CD4-positive, alpha-beta T cell (primary cell): ENCODE measurements at regions not wholly inside any gene's neighbourhood (a gene's known extent, or its start where the extent isn't known, plus 50 kb on each side); places are given as distances from the start of the nearest gene placed in this dataset.

Experiments
- ATAC-seq: fragments of 200-7000 bp; cut with Tn5 transposase; one replicate; pipeline ENCODE4 v1.10.0; 2022; ENCODE audit warnings: mild to moderate bottlenecking; ENCODE audit not compliant: poor library complexity
- CTCF ChIA-PET: fragments of 350-600 bp; sonication (Branson Sonifier 250); formaldehyde crosslinking; loops from one replicate; lab custom pipeline; 2021; ENCODE audit warnings: antibody characterized with exemption, inconsistent platforms; lab: Charles Lee
- POLR2A ChIA-PET: fragments of 350-600 bp; sonication (Branson Sonifier 250); formaldehyde crosslinking; loops from one replicate; lab custom pipeline; 2021; ENCODE audit warnings: antibody characterized with exemption, inconsistent platforms; lab: Charles Lee
- DNase-seq, 14 experiments: peaks; one replicate each; pipeline ENCODE4 v3.0.0-alpha.2; 2013 to 2020; ENCODE audit warnings: mixed read lengths in 2 of 14
- H3K27ac ChIP-seq, 2 donors: one replicate each; pipeline versions ENCODE4 v1.5.1 to v1.7.0; 2013; ENCODE audit warnings: low read length in 2 of 2, low read depth in 1 of 2, mild to moderate bottlenecking in 1 of 2
- H3K27me3 ChIP-seq, 2 experiments: 1 replicate in 1 of 2; 2 replicates in 1 of 2; pipeline versions ENCODE4 v1.6.1 to v1.7.0; 2013; ENCODE audit warnings: low read length in 2 of 2, control low read depth in 1 of 2, mild to moderate bottlenecking in 1 of 2, moderate library complexity in 1 of 2; ENCODE audit not compliant: insufficient read depth in 2 of 2, control insufficient read depth in 1 of 2
- H3K36me3 ChIP-seq: one replicate; pipeline ENCODE4 v1.6.1; 2013; ENCODE audit warnings: low read length, control low read depth; ENCODE audit not compliant: insufficient read depth
- H3K4me1 ChIP-seq: one replicate; pipeline ENCODE4 v1.6.1; 2013; ENCODE audit warnings: low read length, control low read depth; ENCODE audit not compliant: insufficient read depth
- H3K4me3 ChIP-seq: one replicate; pipeline ENCODE4 v1.5.1; 2013; ENCODE audit warnings: mild to moderate bottlenecking, low read length, moderate library complexity
- H3K9me3 ChIP-seq, 2 experiments: 1 replicate in 1 of 2; 2 replicates in 1 of 2; pipeline versions ENCODE4 v1.6.1 to v1.7.0; 2013; ENCODE audit warnings: low read length in 2 of 2, mild to moderate bottlenecking in 2 of 2, control low read depth in 1 of 2, moderate library complexity in 1 of 2; ENCODE audit not compliant: control insufficient read depth in 1 of 2, insufficient read depth in 1 of 2
- H3K27ac Mint-ChIP-seq: one replicate; pipeline ENCODE4 v1.8.0; 2020; ENCODE audit warnings: mixed read lengths
- H3K27me3 Mint-ChIP-seq: one replicate; pipeline ENCODE4 v1.8.0; 2021; ENCODE audit warnings: mixed read lengths
- H3K36me3 Mint-ChIP-seq: one replicate; pipeline ENCODE4 v1.8.0; 2021; ENCODE audit warnings: low read depth, mixed read lengths
- H3K4me1 Mint-ChIP-seq: one replicate; pipeline ENCODE4 v1.8.0; 2021; ENCODE audit warnings: low read depth, mixed read lengths
- H3K4me3 Mint-ChIP-seq: one replicate; pipeline ENCODE4 v1.8.0; 2020; ENCODE audit warnings: mild to moderate bottlenecking, mixed read lengths
- H3K9me3 Mint-ChIP-seq: one replicate; pipeline ENCODE4 v1.8.0; 2020; ENCODE audit warnings: mixed read lengths
- CTCF ChIP-seq: fragments of 200-600 bp; IDR thresholded peaks from one replicate; pipeline ENCODE4 v1.8.0; 2022; ENCODE audit warnings: antibody characterized with exemption, mild to moderate bottlenecking
- intact Hi-C, 2 experiments: fragments of 100-400 bp; cut with DNase I in 1 of 2; cut with micrococcal nuclease in 1 of 2; formaldehyde crosslinking; loops; one replicate each; pipeline versions ENCODE4 v1.15.1 to v1.9.0; 2023 to 2025; cut with DNase I, micrococcal nuclease

- intact Hi-C loops = no loop called here
- DNase-seq = no peak
- ATAC-seq = no peak
- Mint-ChIP-seq H3K27me3 (no peaks in the 10 kb centered on the region), H3K36me3 (no peaks in the 10 kb centered on the region), H3K4me1 (peaks cover 32% of the 10 kb centered on the region), H3K27ac (no peak overlapping the region), H3K4me3 (no peak overlapping the region), H3K9me3 (no peaks in the 10 kb centered on the region)
- no peak overlapping the region for H3K4me3 ChIP-seq
- H3K27me3 ChIP-seq = no peaks in the 10 kb centered on the region
- no peaks in the 10 kb centered on the region for H3K9me3 ChIP-seq
- H3K36me3 ChIP-seq = no peaks in the 10 kb centered on the region
- CTCF ChIA-PET = no interaction called here
- H3K27ac ChIP-seq = no peak overlapping the region
- H3K4me1 ChIP-seq = peaks cover 6% of the 10 kb centered on the region
- POLR2A ChIA-PET = no interaction called here
- TF ChIP-seq CTCF = no peak
Observed at GRCh38 chr2:7472465-7472864, 555.3 kb downstream of the RNF144A start.

GRCh38 chr2:7473135-7473771 is 556.0 kb downstream of the RNF144A start:
- no peaks in the 10 kb centered on the region for H3K9me3 Mint-ChIP-seq
- no peak overlapping the region for H3K27ac Mint-ChIP-seq
- no peak for TF ChIP-seq CTCF
- H3K4me1 Mint-ChIP-seq = peaks cover 27% of the 10 kb centered on the region
- intact Hi-C loops = no loop called here
- DNase-seq (no peak), ATAC-seq (no peak)
- H3K27me3 ChIP-seq = no peaks in the 10 kb centered on the region
- H3K4me1 ChIP-seq = no peaks in the 10 kb centered on the region
- no peaks in the 10 kb centered on the region for H3K36me3 ChIP-seq
- H3K4me3 Mint-ChIP-seq = no peak overlapping the region
- no peaks in the 10 kb centered on the region for H3K36me3 Mint-ChIP-seq
- ChIA-PET CTCF (no interaction called here), POLR2A (no interaction called here)
- no peak overlapping the region for H3K4me3 ChIP-seq
- H3K27ac ChIP-seq = no peak overlapping the region
- H3K27me3 Mint-ChIP-seq = no peaks in the 10 kb centered on the region
- H3K9me3 ChIP-seq = no peaks in the 10 kb centered on the region

- Mint-ChIP-seq H3K27me3 (no peaks in the 10 kb centered on the region), H3K36me3 (no peaks in the 10 kb centered on the region), H3K27ac (no peak overlapping the region), H3K4me1 (peaks cover 9% of the 10 kb centered on the region), H3K4me3 (no peak overlapping the region), H3K9me3 (no peaks in the 10 kb centered on the region)
- ATAC-seq = no peak
- Histone ChIP-seq H3K4me1 (no peaks in the 10 kb centered on the region), H3K9me3 (no peaks in the 10 kb centered on the region), H3K27me3 (no peaks in the 10 kb centered on the region), H3K27ac (no peak overlapping the region), H3K36me3 (no peaks in the 10 kb centered on the region), H3K4me3 (no peak overlapping the region)
- DNase-seq = no peak
- intact Hi-C loops = no loop called here
- POLR2A ChIA-PET = no interaction called here
- CTCF ChIA-PET = no interaction called here
- TF ChIP-seq CTCF = no peak
Observed at GRCh38 chr2:7476371-7476770, 559.2 kb downstream of the RNF144A start.
